H1 (cell line): ENCODE measurements at regions not wholly inside any gene's neighbourhood (a gene's known extent, or its start where the extent isn't known, plus 50 kb on each side); places are given as distances from the start of the nearest gene placed in this dataset.

Experiments used
- CTCF ChIA-PET: fragments of 300-600 bp; sonication (Branson Sonifier 250); formaldehyde crosslinking; loops from one replicate; lab custom pipeline; 2021; ENCODE audit not compliant: partially characterized antibody; lab: Charles Lee
- POLR2A ChIA-PET: fragments of 300-600 bp; sonication (Branson Sonifier 250); formaldehyde crosslinking; loops from one replicate; lab custom pipeline; 2021; ENCODE audit warnings: inconsistent platforms; ENCODE audit not compliant: partially characterized antibody; lab: Charles Lee
- DNase-seq, 2 experiments: peaks; one replicate each; pipeline versions ENCODE4 v3.0.0 to v3.0.0-alpha.2; 2010 to 2022; ENCODE audit warnings: low spot score in 2 of 2, low read depth in 1 of 2, mixed read lengths in 1 of 2
- FAIRE-seq: peaks from 2 replicates; lab custom pipeline; 2011; peaks lifted over from hg19 to GRCh38; lab: Jason Lieb, UNC
- H2AFZ ChIP-seq: 2 replicates; pipeline ENCODE4 v1.8.1; 2012; ENCODE audit warnings: low read length, inconsistent platforms
- H2AK5ac ChIP-seq: 2 replicates; pipeline ENCODE4 v1.6.1; 2013; ENCODE audit warnings: low read depth, low read length
- H2BK120ac ChIP-seq: replicated peaks from 2 replicates; pipeline ENCODE3; 2013; ENCODE audit warnings: low read depth, low read length, inconsistent platforms
- H2BK12ac ChIP-seq: 2 replicates; pipeline ENCODE4 v1.6.1; 2013; ENCODE audit warnings: low read depth, low read length
- H2BK15ac ChIP-seq: 2 replicates; pipeline ENCODE4 v1.6.1; 2013; ENCODE audit warnings: low read length
- H2BK20ac ChIP-seq: 2 replicates; pipeline ENCODE4 v1.6.1; 2013; ENCODE audit warnings: low read length
- H2BK5ac ChIP-seq: 2 replicates; pipeline ENCODE4 v1.6.1; 2013; ENCODE audit warnings: low read depth, low read length
- H3K14ac ChIP-seq: 2 replicates; pipeline ENCODE4 v1.6.1; 2013; ENCODE audit warnings: inconsistent platforms; ENCODE audit not compliant: insufficient read length
- H3K18ac ChIP-seq: 2 replicates; pipeline ENCODE4 v1.6.1; 2013; ENCODE audit warnings: low read length; ENCODE audit errors: extremely low read depth
- H3K23ac ChIP-seq: 2 replicates; pipeline ENCODE4 v1.6.1; 2013; ENCODE audit warnings: inconsistent platforms; ENCODE audit not compliant: insufficient read length
- H3K23me2 ChIP-seq: 2 replicates; pipeline ENCODE4 v1.6.1; 2013; ENCODE audit warnings: low read depth, low read length
- H3K27ac ChIP-seq: 2 replicates; pipeline ENCODE4 v1.6.1; 2011; ENCODE audit warnings: low read depth, low read length, inconsistent platforms
- H3K27me3 ChIP-seq, 4 experiments: replicated peaks in 1 of 4; 1 replicate in 1 of 4; 2 replicates in 3 of 4; pipeline versions ENCODE4 v1.6.1 to v1.8.1; 2011 to 2013; ENCODE audit warnings: low read length in 3 of 4, mild to moderate bottlenecking in 3 of 4, inconsistent platforms in 2 of 4, mixed read lengths in 2 of 4, moderate library complexity in 1 of 4; ENCODE audit not compliant: control insufficient read depth in 3 of 4, insufficient read depth in 3 of 4; ENCODE audit errors: extremely low read depth in 1 of 4
- H3K36me3 ChIP-seq, 4 experiments: 2 replicates each; pipeline versions ENCODE4 v1.6.1 to v1.8.1; 2011 to 2013; ENCODE audit warnings: mild to moderate bottlenecking in 4 of 4, low read length in 3 of 4, moderate library complexity in 2 of 4, control low read depth in 1 of 4, inconsistent platforms in 1 of 4; ENCODE audit not compliant: insufficient read depth in 4 of 4, control insufficient read depth in 2 of 4
- H3K4ac ChIP-seq: replicated peaks from 2 replicates; pipeline ENCODE3; 2013; ENCODE audit warnings: low read length, low read depth, mixed read lengths, inconsistent platforms; ENCODE audit not compliant: insufficient read length
- H3K4me1 ChIP-seq, 4 experiments: replicated peaks in 1 of 4; 1 replicate in 1 of 4; 2 replicates in 3 of 4; pipeline versions ENCODE4 v1.6.1 to v1.8.1; 2011 to 2013; ENCODE audit warnings: low read length in 3 of 4, inconsistent platforms in 2 of 4, mixed read lengths in 1 of 4; ENCODE audit not compliant: insufficient read depth in 4 of 4, control insufficient read depth in 3 of 4
- H3K4me2 ChIP-seq, 2 experiments: 2 replicates each; pipeline versions ENCODE4 v1.6.1 to v1.8.1; 2011 to 2013; ENCODE audit warnings: low read depth in 2 of 2, low read length in 2 of 2, control low read depth in 1 of 2, inconsistent platforms in 1 of 2, mild to moderate bottlenecking in 1 of 2; ENCODE audit not compliant: insufficient read depth in 1 of 2
- H3K4me3 ChIP-seq, 4 experiments: fragments of 200-600, 300-600 bp in 1 of 4; sonication (generic), shearing (Covaris generic), sonication (Bioruptor Twin) in 1 of 4; 2 replicates each; pipeline versions ENCODE4 v1.5.1 to v1.8.1; 2011 to 2016; ENCODE audit warnings: low read length in 4 of 4, low read depth in 3 of 4, control low read depth in 2 of 4, inconsistent platforms in 2 of 4, mild to moderate bottlenecking in 2 of 4, mixed read lengths in 1 of 4, moderate library complexity in 1 of 4; ENCODE audit not compliant: insufficient read depth in 2 of 4; ENCODE audit errors: extremely low read depth in 1 of 4
- H3K56ac ChIP-seq: replicated peaks from 2 replicates; pipeline ENCODE3; 2013; ENCODE audit warnings: low read depth, mild to moderate bottlenecking, mixed read lengths, low read length, inconsistent platforms; ENCODE audit not compliant: insufficient read length
- H3K79me1 ChIP-seq: 2 replicates; pipeline ENCODE4 v1.6.1; 2013; ENCODE audit warnings: low read depth, low read length, control low read depth
- H3K79me2 ChIP-seq, 2 experiments: 2 replicates each; pipeline versions ENCODE4 v1.6.1 to v1.8.1; 2012 to 2013; ENCODE audit warnings: low read length in 2 of 2, mild to moderate bottlenecking in 2 of 2, inconsistent platforms in 1 of 2; ENCODE audit not compliant: insufficient read depth in 2 of 2, control insufficient read depth in 1 of 2
- H3K9ac ChIP-seq, 4 experiments: replicated peaks in 1 of 4; 1 replicate in 1 of 4; 2 replicates in 3 of 4; pipeline versions ENCODE4 v1.6.1 to v1.8.1; 2011 to 2013; ENCODE audit warnings: low read depth in 3 of 4, low read length in 3 of 4, control low read depth in 2 of 4, mild to moderate bottlenecking in 2 of 4, moderate library complexity in 2 of 4, inconsistent platforms in 1 of 4; ENCODE audit errors: extremely low read depth in 1 of 4
- H3K9me3 ChIP-seq, 2 experiments: 2 replicates each; pipeline versions ENCODE4 v1.6.1 to v1.8.1; 2012 to 2013; ENCODE audit warnings: mild to moderate bottlenecking in 2 of 2, moderate library complexity in 2 of 2, control low read depth in 1 of 2, inconsistent platforms in 1 of 2, low read depth in 1 of 2, low read length in 1 of 2, mixed read lengths in 1 of 2; ENCODE audit not compliant: insufficient read depth in 2 of 2
- H4K20me1 ChIP-seq, 2 experiments: replicated peaks in 1 of 2; 2 replicates each; pipeline versions ENCODE3 to v1.8.1; 2011 to 2013; ENCODE audit warnings: inconsistent platforms in 2 of 2, low read length in 2 of 2, mild to moderate bottlenecking in 1 of 2; ENCODE audit not compliant: insufficient read depth in 2 of 2, control insufficient read depth in 1 of 2
- H4K5ac ChIP-seq: 2 replicates; pipeline ENCODE4 v1.6.1; 2013; ENCODE audit warnings: low read length, low read depth, mixed read lengths, inconsistent platforms; ENCODE audit not compliant: insufficient read length
- H4K8ac ChIP-seq: 2 replicates; pipeline ENCODE4 v1.8.0; 2013; ENCODE audit warnings: mild to moderate bottlenecking, moderate library complexity, low read length, inconsistent platforms; ENCODE audit not compliant: insufficient read depth; ENCODE audit errors: extremely low read depth
- H4K91ac ChIP-seq: replicated peaks from 2 replicates; pipeline ENCODE3; 2013; ENCODE audit warnings: low read length, mixed read lengths, inconsistent platforms; ENCODE audit not compliant: insufficient read length
- BACH1 ChIP-seq: IDR thresholded peaks from 2 replicates; pipeline ENCODE4 v1.6.1; 2012; ENCODE audit warnings: low read length, improper control_type of control experiment
- SAP30 ChIP-seq: fragments of 300-600 bp; sonication (generic); IDR thresholded peaks from 2 replicates; pipeline ENCODE4 v1.7.1; 2012; ENCODE audit warnings: low read length, moderate library complexity, mild to moderate bottlenecking, inconsistent platforms; ENCODE audit not compliant: insufficient read depth, insufficient replicate concordance
- SRF ChIP-seq: IDR thresholded peaks from 2 replicates; pipeline ENCODE4 v1.6.1; 2011; ENCODE audit warnings: mild to moderate bottlenecking, low read depth, low read length, moderate library complexity
- TAF1 ChIP-seq: IDR thresholded peaks from 2 replicates; pipeline ENCODE4 v1.6.1; 2011; ENCODE audit warnings: mild to moderate bottlenecking, low read depth, low read length
- WGBS, 2 experiments: shearing (Covaris generic) in 1 of 2; methylation state at CpG; one replicate each; pipeline versions ENCODE4 v1.1.6 to v1.1.7; 2013 to 2015; ENCODE audit warnings: low lambda C conversion rate in 2 of 2, mixed read lengths in 2 of 2, inconsistent platforms in 1 of 2, low coverage in 1 of 2, missing lambda C conversion rate in 1 of 2; ENCODE audit not compliant: insufficient replicate concordance in 2 of 2, insufficient coverage in 1 of 2, insufficient read length in 1 of 2; ENCODE audit errors: extremely low coverage in 1 of 2, missing lambda C conversion rate in 1 of 2; 5-methylcytosine and 5-hydroxymethylcytosine counted together

- Histone ChIP-seq H3K4me3 (no peak overlapping the region), H2BK15ac (no peak overlapping the region), H3K27ac (no peak overlapping the region), H3K27me3 (no peaks in the 10 kb centered on the region), H2AFZ (no peak overlapping the region), H3K18ac (no peak overlapping the region), H3K4ac (no peak overlapping the region), H3K14ac (no peak overlapping the region), H2BK5ac (no peak overlapping the region), H2BK20ac (no peak overlapping the region), H3K23ac (no peak overlapping the region), H2BK120ac (no peak overlapping the region), H3K4me1 (no peaks in the 10 kb centered on the region), H3K79me1 (no peaks in the 10 kb centered on the region), H3K56ac (no peak overlapping the region), H3K79me2 (no peaks in the 10 kb centered on the region), H3K23me2 (no peaks in the 10 kb centered on the region), H3K9ac (no peak overlapping the region), H3K4me2 (no peak overlapping the region), H4K91ac (no peak overlapping the region), H2BK12ac (no peak overlapping the region), H4K5ac (no peak overlapping the region), H4K20me1 (no peaks in the 10 kb centered on the region), H3K36me3 (no peaks in the 10 kb centered on the region), H3K9me3 (no peaks in the 10 kb centered on the region), H2AK5ac (no peak overlapping the region), H4K8ac (no peak overlapping the region)
- POLR2A ChIA-PET: no interaction called here
- CTCF ChIA-PET: interaction anchor here (0.9 to 3.4 kb wide), 2 partner anchors 9 to 293 kb away, joined by 3 to 24 read pairs; no protein-coding TSS in a partner anchor
- no peak for FAIRE-seq
- DNase-seq: no peak
- WGBS, 2 experiments: 86% methylated on average over 8 of the region's 8 CpGs; no CpG with 5 or more reads in 1 of the 2 experiments
- TF ChIP-seq SRF (no peak), TAF1 (no peak), SAP30 (no peak), BACH1 (no peak)
Measured at GRCh38 chr20:22984606-22985005, 50.5 kb upstream of the SSTR4 start.
